ENCODE measurements at regions not wholly inside any gene's neighbourhood (a gene's known extent, or its start where the extent isn't known, plus 50 kb on each side); places are given as distances from the start of the nearest gene placed in this dataset.

- H3K27ac ChIP-seq (ENCODE audit: low read length), result no peak overlapping the region
- Mint-ChIP-seq H3K27me3 (peaks cover 5 to 16% of the 10 kb centered on the region in 2 donors), H3K4me3 (no peak overlapping the region), H3K4me1 (no peaks in the 10 kb centered on the region), H3K36me3 (no peaks in the 10 kb centered on the region), H3K27ac (no peak overlapping the region), H3K9me3 (no peaks in the 10 kb centered on the region)
- no peak for DNase-seq
- no peak overlapping the region for H3K4me3 ChIP-seq (ENCODE audit: control insufficient read depth in 1 of 2, extremely low read depth in 1 of 2, low read length in 1 of 2)
- H3K36me3 ChIP-seq (ENCODE audit: control insufficient read depth in 2 of 2, extremely low read depth in 1 of 2, insufficient read depth in 1 of 2, low read length in 1 of 2), result no peaks in the 10 kb centered on the region
- 57% methylated on average over 1 of the region's 3 CpGs for WGBS (ENCODE audit: insufficient coverage)
- CTCF ChIA-PET, result interaction anchor here (0.6 to 0.7 kb wide), 3 partner anchors 15 to 203 kb away, joined by 3 read pairs; no protein-coding TSS in a partner anchor
- H3K27me3 ChIP-seq (replicated peaks in 1 of 2; ENCODE audit: control insufficient read depth in 2 of 2, extremely low read depth in 1 of 2, insufficient read depth in 2 of 2, low read length in 1 of 2), result peaks cover 0 to 8% of the 10 kb centered on the region in 2 experiments
- no peaks in the 10 kb centered on the region for H3K4me1 ChIP-seq (ENCODE audit: control insufficient read depth in 1 of 2, extremely low read depth in 1 of 2, insufficient read depth in 2 of 2, low read length in 2 of 2)
- no peak for ATAC-seq (replicated peaks in 1 of 4)
- POLR2A ChIA-PET, result no interaction called here
- H3K9me3 ChIP-seq, result no peaks in the 10 kb centered on the region
Measured at GRCh38 chr15:93809516-93809915, 421.8 kb upstream of the MCTP2 start.

GRCh38 chr15:93803421-93804152, 427.8 kb upstream of the MCTP2 start:
- Mint-ChIP-seq H3K4me3 (no peak overlapping the region), H3K9me3 (no peaks in the 10 kb centered on the region), H3K27me3 (peaks cover 4 to 6% of the 10 kb centered on the region in 2 donors), H3K27ac (no peak overlapping the region), H3K4me1 (no peaks in the 10 kb centered on the region), H3K36me3 (no peaks in the 10 kb centered on the region)
- Histone ChIP-seq H3K9me3 (no peaks in the 10 kb centered on the region), H3K27ac (ENCODE audit: low read length) (no peak overlapping the region), H3K36me3 (ENCODE audit: control insufficient read depth in 2 of 2, extremely low read depth in 1 of 2, insufficient read depth in 1 of 2, low read length in 1 of 2) (no peaks in the 10 kb centered on the region), H3K4me3 (ENCODE audit: control insufficient read depth in 1 of 2, extremely low read depth in 1 of 2, low read length in 1 of 2) (no peak overlapping the region), H3K27me3 (replicated peaks in 1 of 2; ENCODE audit: control insufficient read depth in 2 of 2, extremely low read depth in 1 of 2, insufficient read depth in 2 of 2, low read length in 1 of 2) (peaks cover 0 to 6% of the 10 kb centered on the region in 2 experiments), H3K4me1 (ENCODE audit: control insufficient read depth in 1 of 2, extremely low read depth in 1 of 2, insufficient read depth in 2 of 2, low read length in 2 of 2) (no peaks in the 10 kb centered on the region)
- ChIA-PET CTCF (no interaction called here), POLR2A (no interaction called here)
- ATAC-seq (replicated peaks in 1 of 4) (no peak), DNase-seq (no peak)
- 89% methylated on average over 25 of the region's 31 CpGs for WGBS (ENCODE audit: insufficient coverage)

- DNase-seq, result no peak
- ChIA-PET POLR2A (no interaction called here), CTCF (no interaction called here)
- H3K27ac ChIP-seq (ENCODE audit: low read length), result no peak overlapping the region
- H3K4me1 Mint-ChIP-seq, result no peaks in the 10 kb centered on the region
- H3K27ac Mint-ChIP-seq, result no peak overlapping the region
- H3K4me3 Mint-ChIP-seq, result no peak overlapping the region
- H3K9me3 ChIP-seq, result no peaks in the 10 kb centered on the region
- H3K4me3 ChIP-seq (ENCODE audit: control insufficient read depth in 1 of 2, extremely low read depth in 1 of 2, low read length in 1 of 2), result no peak overlapping the region
- H3K4me1 ChIP-seq (ENCODE audit: control insufficient read depth in 1 of 2, extremely low read depth in 1 of 2, insufficient read depth in 2 of 2, low read length in 2 of 2), result no peaks in the 10 kb centered on the region
- ATAC-seq (replicated peaks in 1 of 4), result no peak
- H3K27me3 ChIP-seq (replicated peaks in 1 of 2; ENCODE audit: control insufficient read depth in 2 of 2, extremely low read depth in 1 of 2, insufficient read depth in 2 of 2, low read length in 1 of 2), result peaks cover 0 to 6% of the 10 kb centered on the region in 2 experiments
- no peaks in the 10 kb centered on the region for H3K9me3 Mint-ChIP-seq
- no peaks in the 10 kb centered on the region for H3K36me3 ChIP-seq (ENCODE audit: control insufficient read depth in 2 of 2, extremely low read depth in 1 of 2, insufficient read depth in 1 of 2, low read length in 1 of 2)
- peaks cover 4% of the 10 kb centered on the region in 2 donors for H3K27me3 Mint-ChIP-seq
- no peaks in the 10 kb centered on the region for H3K36me3 Mint-ChIP-seq
Measured at GRCh38 chr15:93801206-93801605, 430.2 kb upstream of the MCTP2 start.

DNA sequence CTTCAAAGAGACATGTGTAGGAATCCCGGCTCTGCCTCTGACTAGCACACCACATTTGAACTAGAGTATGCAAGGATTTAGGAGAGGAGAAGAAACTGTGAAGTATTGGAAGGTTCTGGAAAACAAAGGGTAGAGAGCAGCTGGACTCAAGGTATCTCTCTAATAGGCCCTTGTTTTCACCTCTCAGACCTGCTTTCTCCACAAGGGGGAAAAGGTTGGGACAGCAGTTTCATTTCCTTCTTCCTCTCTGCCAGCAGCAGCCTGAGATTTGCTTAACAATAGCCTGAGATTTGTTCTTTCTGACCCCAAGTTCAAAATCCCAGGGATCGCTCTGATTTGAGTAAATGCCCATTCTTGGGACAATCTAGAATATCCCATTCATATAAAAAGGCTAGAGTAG, 430.6 kb upstream of the MCTP2 start:
- ATAC-seq (replicated peaks in 1 of 4) (no peak), DNase-seq (no peak)
- Histone ChIP-seq H3K36me3 (ENCODE audit: control insufficient read depth in 2 of 2, extremely low read depth in 1 of 2, insufficient read depth in 1 of 2, low read length in 1 of 2) (no peaks in the 10 kb centered on the region), H3K4me3 (ENCODE audit: control insufficient read depth in 1 of 2, extremely low read depth in 1 of 2, low read length in 1 of 2) (no peak overlapping the region), H3K4me1 (ENCODE audit: control insufficient read depth in 1 of 2, extremely low read depth in 1 of 2, insufficient read depth in 2 of 2, low read length in 2 of 2) (no peaks in the 10 kb centered on the region), H3K9me3 (no peaks in the 10 kb centered on the region), H3K27me3 (replicated peaks in 1 of 2; ENCODE audit: control insufficient read depth in 2 of 2, extremely low read depth in 1 of 2, insufficient read depth in 2 of 2, low read length in 1 of 2) (peaks cover 0 to 6% of the 10 kb centered on the region in 2 experiments), H3K27ac (ENCODE audit: low read length) (no peak overlapping the region)
- no peak overlapping the region for H3K4me3 Mint-ChIP-seq
- WGBS (ENCODE audit: insufficient coverage), result no CpG with 5 or more reads among the region's 2 CpGs
- H3K9me3 Mint-ChIP-seq, result no peaks in the 10 kb centered on the region
- CTCF ChIA-PET, result no interaction called here
- POLR2A ChIA-PET, result no interaction called here
- no peak overlapping the region for H3K27ac Mint-ChIP-seq
- H3K27me3 Mint-ChIP-seq, result peaks cover 4% of the 10 kb centered on the region in 2 donors
- H3K4me1 Mint-ChIP-seq, result no peaks in the 10 kb centered on the region
- no peaks in the 10 kb centered on the region for H3K36me3 Mint-ChIP-seq

- ATAC-seq (replicated peaks in 1 of 4) (no peak), DNase-seq (no peak)
- Mint-ChIP-seq H3K27ac (no peak overlapping the region), H3K4me3 (no peak overlapping the region), H3K36me3 (no peaks in the 10 kb centered on the region), H3K27me3 (peaks cover 6 to 9% of the 10 kb centered on the region in 2 donors), H3K9me3 (no peaks in the 10 kb centered on the region), H3K4me1 (no peaks in the 10 kb centered on the region)
- no CpG with 5 or more reads among the region's 2 CpGs for WGBS (ENCODE audit: insufficient coverage)
- no peaks in the 10 kb centered on the region for H3K36me3 ChIP-seq (ENCODE audit: control insufficient read depth in 2 of 2, extremely low read depth in 1 of 2, insufficient read depth in 1 of 2, low read length in 1 of 2)
- ChIA-PET POLR2A (no interaction called here), CTCF (no interaction called here)
- no peak overlapping the region for H3K27ac ChIP-seq (ENCODE audit: low read length)
- no peak overlapping the region for H3K4me3 ChIP-seq (ENCODE audit: control insufficient read depth in 1 of 2, extremely low read depth in 1 of 2, low read length in 1 of 2)
- no peaks in the 10 kb centered on the region for H3K27me3 ChIP-seq (replicated peaks in 1 of 2; ENCODE audit: control insufficient read depth in 2 of 2, extremely low read depth in 1 of 2, insufficient read depth in 2 of 2, low read length in 1 of 2)
- H3K4me1 ChIP-seq (ENCODE audit: control insufficient read depth in 1 of 2, extremely low read depth in 1 of 2, insufficient read depth in 2 of 2, low read length in 2 of 2), result no peaks in the 10 kb centered on the region
- H3K9me3 ChIP-seq, result no peaks in the 10 kb centered on the region
Measured at GRCh38 chr15:93789441-93789840, 441.9 kb upstream of the MCTP2 start.

- ChIA-PET POLR2A (no interaction called here), CTCF (no interaction called here)
- Histone ChIP-seq H3K4me1 (ENCODE audit: control insufficient read depth in 1 of 2, extremely low read depth in 1 of 2, insufficient read depth in 2 of 2, low read length in 2 of 2) (no peaks in the 10 kb centered on the region), H3K4me3 (ENCODE audit: control insufficient read depth in 1 of 2, extremely low read depth in 1 of 2, low read length in 1 of 2) (no peak overlapping the region), H3K36me3 (ENCODE audit: control insufficient read depth in 2 of 2, extremely low read depth in 1 of 2, insufficient read depth in 1 of 2, low read length in 1 of 2) (no peaks in the 10 kb centered on the region), H3K27me3 (replicated peaks in 1 of 2; ENCODE audit: control insufficient read depth in 2 of 2, extremely low read depth in 1 of 2, insufficient read depth in 2 of 2, low read length in 1 of 2) (peaks cover 0 to 2% of the 10 kb centered on the region in 2 experiments), H3K27ac (ENCODE audit: low read length) (no peak overlapping the region), H3K9me3 (no peaks in the 10 kb centered on the region)
- peaks cover 0 to 5% (median 0%) of the 10 kb centered on the region in 3 donors for H3K9me3 Mint-ChIP-seq
- no peak for DNase-seq
- no peak overlapping the region for H3K4me3 Mint-ChIP-seq
- ATAC-seq (replicated peaks in 1 of 4), result no peak
- WGBS (ENCODE audit: insufficient coverage), result 40% methylated on average over 2 of the region's 4 CpGs
- no peaks in the 10 kb centered on the region for H3K27me3 Mint-ChIP-seq
- H3K36me3 Mint-ChIP-seq, result no peaks in the 10 kb centered on the region
- no peaks in the 10 kb centered on the region for H3K4me1 Mint-ChIP-seq
- no peak overlapping the region for H3K27ac Mint-ChIP-seq
Measured at GRCh38 chr15:93780073-93780472, 451.3 kb upstream of the MCTP2 start.

GRCh38 chr15:93779341-93779740, 452.0 kb upstream of the MCTP2 start:
- peaks cover 0 to 2% of the 10 kb centered on the region in 2 experiments for H3K27me3 ChIP-seq (replicated peaks in 1 of 2; ENCODE audit: control insufficient read depth in 2 of 2, extremely low read depth in 1 of 2, insufficient read depth in 2 of 2, low read length in 1 of 2)
- ChIA-PET POLR2A (no interaction called here), CTCF (interaction anchor here in 1 of 2 donors (0.7 kb wide), 1 partner anchor 14 kb away, joined by 7 read pairs; no protein-coding TSS in a partner anchor)
- peaks cover 0 to 5% (median 0%) of the 10 kb centered on the region in 3 donors for H3K9me3 Mint-ChIP-seq
- H3K9me3 ChIP-seq, result no peaks in the 10 kb centered on the region
- no peak overlapping the region for H3K27ac Mint-ChIP-seq
- WGBS (ENCODE audit: insufficient coverage), result no CpG with 5 or more reads among the region's 4 CpGs
- no peak overlapping the region for H3K4me3 Mint-ChIP-seq
- H3K4me3 ChIP-seq (ENCODE audit: control insufficient read depth in 1 of 2, extremely low read depth in 1 of 2, low read length in 1 of 2), result no peak overlapping the region
- no peaks in the 10 kb centered on the region for H3K36me3 ChIP-seq (ENCODE audit: control insufficient read depth in 2 of 2, extremely low read depth in 1 of 2, insufficient read depth in 1 of 2, low read length in 1 of 2)
- H3K27ac ChIP-seq (ENCODE audit: low read length), result no peak overlapping the region
- H3K27me3 Mint-ChIP-seq, result no peaks in the 10 kb centered on the region
- ATAC-seq (replicated peaks in 1 of 4) (no peak), DNase-seq (no peak)
- H3K4me1 ChIP-seq (ENCODE audit: control insufficient read depth in 1 of 2, extremely low read depth in 1 of 2, insufficient read depth in 2 of 2, low read length in 2 of 2), result no peaks in the 10 kb centered on the region
- H3K4me1 Mint-ChIP-seq, result no peaks in the 10 kb centered on the region
- H3K36me3 Mint-ChIP-seq, result no peaks in the 10 kb centered on the region

Data from T-cell (primary cell).